ENCODE measurements at regions not wholly inside any gene's neighbourhood (a gene's known extent, or its start where the extent isn't known, plus 50 kb on each side); places are given as distances from the start of the nearest gene placed in this dataset.

DNA sequence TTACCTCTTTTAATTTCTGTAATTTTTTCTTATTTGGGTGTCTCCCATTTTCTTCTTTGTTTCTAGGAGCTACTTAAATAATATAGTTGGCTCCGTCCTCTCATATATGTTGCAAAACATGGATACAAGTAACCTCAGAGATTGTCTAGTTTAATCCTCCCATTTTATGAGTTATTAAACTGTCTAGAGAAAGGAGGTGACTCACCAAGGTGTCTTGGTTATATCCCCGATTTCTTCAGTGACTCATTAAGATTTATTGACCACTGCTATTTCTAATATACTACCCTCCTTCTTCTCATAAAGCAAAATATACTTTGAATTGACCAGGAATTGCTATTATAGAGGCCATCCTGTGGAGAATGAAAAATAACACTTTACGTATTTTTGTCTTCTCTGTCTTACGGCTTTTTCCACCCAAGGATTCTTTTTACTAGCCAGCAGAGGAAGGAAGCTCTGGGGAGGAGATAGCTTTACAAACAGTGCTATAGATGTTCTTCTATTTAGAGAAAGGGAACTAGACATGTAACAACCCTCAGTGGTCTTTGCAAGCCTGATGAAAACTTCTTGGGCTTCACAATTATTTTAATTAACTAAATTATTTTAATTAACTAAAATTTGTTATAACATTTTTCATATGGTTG, 300.4 kb upstream of the TNP1 start:
- no peak for DNase-seq (ENCODE audit: low spot score)

DNA sequence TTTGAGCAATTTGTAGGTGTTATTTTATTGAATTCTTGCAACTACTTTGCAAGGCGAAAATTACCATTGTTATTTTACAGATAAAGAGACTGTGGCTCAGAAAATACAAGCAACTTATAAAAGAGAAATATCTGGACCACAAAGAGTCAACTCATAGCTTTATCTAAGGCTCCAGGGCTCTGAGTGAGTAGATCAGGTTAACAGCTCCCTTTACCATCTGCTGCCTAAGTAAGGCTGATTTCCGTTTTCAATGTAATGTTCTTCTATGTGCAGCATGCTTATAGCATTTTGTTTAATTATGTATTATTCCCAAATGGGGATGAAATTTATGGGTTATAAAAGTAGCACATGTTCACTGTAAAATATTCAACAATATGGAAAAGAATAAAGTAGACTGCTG, 299.1 kb upstream of the TNP1 start:
- no peak for DNase-seq (ENCODE audit: low spot score)

DNA sequence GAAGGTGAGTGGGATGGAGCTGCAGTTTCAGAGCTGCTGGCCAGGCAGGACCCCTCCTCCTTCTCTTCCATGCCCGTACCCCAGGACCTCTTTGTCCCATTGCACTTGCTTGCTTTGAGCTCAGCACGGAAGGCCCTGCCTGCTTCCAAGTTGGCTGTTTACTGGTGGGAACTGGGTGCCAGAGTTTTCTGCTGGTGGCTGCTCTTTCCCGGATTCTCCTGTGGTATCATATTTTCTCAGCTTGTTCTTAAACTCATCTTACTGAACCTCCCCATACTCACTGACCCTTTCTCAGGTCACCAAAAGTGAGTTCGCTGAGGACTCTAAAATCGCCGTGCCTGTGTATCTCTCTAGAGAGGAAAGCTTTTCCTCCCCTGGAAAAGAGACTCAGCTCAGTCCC, 297.7 kb upstream of the TNP1 start:
- no peak for DNase-seq (ENCODE audit: low spot score)

DNA sequence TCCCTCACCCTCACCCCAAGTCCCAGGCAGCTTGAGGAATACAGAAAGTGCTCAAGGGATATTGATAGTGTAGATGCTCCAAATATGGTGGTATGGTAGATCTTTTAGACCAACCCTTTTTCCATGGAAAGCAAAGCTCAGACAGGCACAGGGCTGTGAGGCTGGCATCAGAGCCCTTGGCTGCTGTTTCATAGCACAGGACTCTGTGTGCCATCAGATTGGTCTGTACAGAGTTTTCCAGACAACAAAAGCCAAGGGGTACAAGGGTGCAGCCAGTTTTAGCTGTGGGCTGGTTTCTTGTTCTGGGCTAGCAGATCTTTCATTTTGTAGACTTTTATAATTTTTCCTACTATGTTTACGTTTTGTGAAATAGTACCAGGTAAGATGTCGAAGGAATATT, 296.9 kb upstream of the TNP1 start:
- no peak for DNase-seq (ENCODE audit: low spot score)

DNA sequence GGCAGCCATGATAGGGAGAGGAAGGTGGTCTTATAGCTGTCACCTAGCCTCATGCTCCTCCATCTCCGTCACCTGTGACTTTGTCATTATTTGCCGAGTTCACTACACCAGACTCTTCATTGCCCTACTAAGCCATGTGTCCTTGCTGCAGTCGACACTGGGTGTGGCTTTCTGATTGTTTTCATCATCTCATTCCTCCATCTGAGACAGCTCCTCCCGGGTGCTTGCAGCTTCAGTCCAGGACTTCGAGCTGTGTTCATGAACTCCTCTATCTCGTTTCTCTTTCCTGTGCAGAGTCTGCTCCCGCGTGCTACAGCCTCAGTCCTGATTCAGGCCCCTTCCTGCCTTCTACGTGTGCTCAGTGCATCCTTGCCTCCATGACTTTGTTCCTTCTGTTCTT, 295.1 kb upstream of the TNP1 start:
- DNase-seq (ENCODE audit: low spot score), result no peak

DNA sequence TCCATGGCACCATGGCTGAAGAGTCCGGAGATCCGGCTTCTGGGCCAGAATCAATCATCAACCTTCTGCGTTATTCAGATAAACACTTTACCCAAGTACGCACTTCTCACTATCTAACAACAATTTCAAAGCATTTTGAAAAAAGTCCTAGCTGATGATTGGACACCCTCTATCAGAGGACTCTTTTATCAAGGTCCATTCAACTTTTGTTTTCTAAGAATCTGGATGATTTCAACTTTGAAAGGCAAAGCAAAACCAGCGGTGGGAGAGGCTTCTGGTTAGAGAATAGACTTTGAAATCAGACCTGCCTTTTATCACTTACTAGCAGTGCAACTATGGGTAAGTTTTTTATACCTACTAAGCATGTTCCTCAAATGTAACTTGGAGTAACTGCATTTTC, 293.6 kb upstream of the TNP1 start:
- DNase-seq (ENCODE audit: low spot score), result no peak

DNA sequence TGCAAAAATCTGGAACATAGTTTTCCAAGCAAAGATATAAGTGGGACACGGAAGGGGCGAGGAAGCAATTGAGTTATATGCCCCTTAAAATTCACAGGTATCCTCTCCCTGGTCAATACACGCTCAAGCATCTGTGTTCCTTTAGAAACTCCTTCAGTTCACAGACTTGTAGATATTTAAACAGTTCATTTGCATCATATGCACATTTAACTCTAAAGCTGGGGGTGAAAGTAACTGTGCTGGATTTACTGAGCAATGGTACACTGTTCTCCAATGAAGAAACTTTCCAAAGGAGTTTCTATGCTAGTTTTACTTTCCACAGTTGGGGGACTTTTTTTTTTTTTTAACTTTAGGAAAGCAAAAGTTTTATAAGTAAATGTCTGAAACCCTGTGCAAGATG, 293.0 kb upstream of the TNP1 start:
- DNase-seq (ENCODE audit: low spot score), result no peak

DNA sequence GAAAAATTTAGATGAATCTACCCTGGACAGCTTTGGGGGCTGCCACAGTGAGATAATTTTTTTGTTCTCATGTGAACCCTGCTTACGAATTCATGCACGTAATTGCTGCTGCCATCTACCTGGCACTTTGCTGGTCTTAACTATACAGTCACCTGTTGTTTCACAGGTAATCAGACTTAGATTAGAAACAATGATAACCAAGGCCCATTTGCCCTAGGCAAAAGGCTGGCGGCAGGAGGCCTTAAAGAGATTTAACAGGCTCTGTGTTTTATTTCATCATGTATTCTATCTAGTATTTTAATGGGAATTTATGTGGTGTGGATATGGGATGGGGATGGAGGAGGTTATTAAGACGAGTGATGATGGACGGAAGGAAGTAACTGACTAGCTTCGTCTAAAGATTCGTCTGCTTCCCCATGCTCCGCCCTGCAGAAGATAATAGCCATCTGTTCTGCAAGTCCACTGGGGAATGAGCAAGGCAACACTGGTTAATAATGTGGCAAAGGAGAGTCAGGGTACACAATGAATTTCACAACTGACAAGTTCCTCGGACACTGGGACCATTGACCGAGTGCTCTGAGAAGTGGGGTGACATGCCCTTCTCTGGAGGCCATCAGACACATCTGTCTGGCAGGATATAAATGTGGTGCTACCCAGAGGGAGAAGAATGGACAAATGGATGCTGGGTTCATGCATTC, 291.8 kb upstream of the TNP1 start:
- no peak for DNase-seq (ENCODE audit: low spot score)

DNA sequence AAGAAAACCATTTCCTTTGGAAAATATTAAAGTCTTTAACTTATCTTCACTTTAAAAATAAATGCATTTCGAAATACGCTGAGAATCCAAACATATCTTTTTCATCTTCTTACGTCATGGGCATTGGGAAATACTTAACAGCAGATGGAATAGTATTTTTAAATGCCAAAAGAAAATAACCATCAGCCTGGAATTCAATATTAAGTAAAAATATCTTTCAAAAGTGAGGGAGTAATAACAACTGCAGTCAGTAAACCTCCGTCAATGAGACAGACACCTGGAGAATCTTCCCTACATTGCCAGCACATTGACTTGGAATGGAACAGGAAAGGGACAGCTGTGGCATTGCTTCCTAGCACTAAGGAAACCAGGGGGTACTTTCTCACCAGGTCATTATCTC, 290.4 kb upstream of the TNP1 start:
- no peak for DNase-seq (ENCODE audit: low spot score)

DNA sequence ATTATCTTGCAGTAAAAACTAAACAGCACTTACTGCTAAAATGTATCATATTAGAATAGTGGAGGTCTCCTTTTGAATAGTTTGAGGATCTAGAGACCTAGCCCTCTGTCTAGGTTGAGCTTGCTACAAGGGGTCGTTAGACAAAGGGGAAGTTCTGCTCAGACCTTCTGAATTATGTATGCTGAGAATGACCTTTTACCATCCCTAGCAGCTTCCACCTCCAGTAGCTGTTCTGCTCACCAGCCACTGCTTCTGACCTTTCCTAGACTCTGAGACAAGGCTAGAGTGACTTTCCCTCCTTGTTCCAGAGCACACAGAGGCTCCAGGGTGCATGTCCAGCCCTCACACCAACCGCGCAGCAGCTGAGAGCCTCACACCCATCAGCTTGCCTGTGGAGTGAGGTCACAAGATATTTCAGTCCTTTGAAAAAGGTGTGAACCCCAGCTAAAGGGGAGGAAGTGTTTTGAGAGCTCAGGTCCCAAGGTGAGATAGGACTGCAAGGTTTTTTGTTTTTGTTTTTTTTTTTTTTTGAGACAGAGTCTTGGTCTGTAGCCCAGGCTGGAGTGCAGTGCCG, 289.3 kb upstream of the TNP1 start:
- no peak for DNase-seq (ENCODE audit: low spot score)

DNA sequence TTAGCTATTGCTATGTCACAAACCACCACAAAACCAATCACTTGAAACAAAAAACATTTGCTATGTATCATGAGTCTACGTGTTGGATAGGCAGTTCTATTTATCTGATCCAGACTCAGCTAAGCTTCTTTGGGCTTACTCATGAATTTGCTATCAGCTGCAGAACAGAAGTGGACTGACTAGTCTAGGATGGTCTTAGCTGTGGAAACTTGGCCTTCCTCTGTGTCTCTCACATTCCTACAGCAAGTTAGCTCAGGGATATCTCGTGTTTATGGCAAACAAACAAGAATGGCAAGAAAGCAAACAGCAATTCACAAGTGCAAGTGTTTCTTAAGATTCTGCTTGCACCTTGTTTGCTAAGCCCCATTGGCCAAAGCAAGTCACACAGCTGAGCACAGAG, 288.0 kb upstream of the TNP1 start:
- no peak for DNase-seq (ENCODE audit: low spot score)

DNA sequence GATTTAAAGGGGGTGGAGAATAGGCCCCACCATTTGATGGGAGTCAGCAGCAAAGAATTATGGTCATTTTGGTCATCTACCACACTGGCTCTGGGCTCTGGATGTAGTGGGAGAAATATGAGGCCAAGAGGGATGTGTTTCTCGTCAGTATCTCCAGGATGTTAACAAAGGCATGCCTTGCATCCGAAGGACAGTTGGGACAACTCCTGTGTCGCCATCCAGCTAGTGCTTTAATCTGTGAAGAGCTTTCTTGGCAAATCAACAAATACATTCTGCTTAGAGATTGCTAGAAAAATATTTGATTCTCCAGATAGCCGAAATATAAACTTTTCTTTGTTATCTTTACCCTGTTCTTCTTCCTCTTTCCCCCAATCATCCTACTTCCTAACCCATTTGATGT, 287.1 kb upstream of the TNP1 start:
- no peak for DNase-seq (ENCODE audit: low spot score)

DNA sequence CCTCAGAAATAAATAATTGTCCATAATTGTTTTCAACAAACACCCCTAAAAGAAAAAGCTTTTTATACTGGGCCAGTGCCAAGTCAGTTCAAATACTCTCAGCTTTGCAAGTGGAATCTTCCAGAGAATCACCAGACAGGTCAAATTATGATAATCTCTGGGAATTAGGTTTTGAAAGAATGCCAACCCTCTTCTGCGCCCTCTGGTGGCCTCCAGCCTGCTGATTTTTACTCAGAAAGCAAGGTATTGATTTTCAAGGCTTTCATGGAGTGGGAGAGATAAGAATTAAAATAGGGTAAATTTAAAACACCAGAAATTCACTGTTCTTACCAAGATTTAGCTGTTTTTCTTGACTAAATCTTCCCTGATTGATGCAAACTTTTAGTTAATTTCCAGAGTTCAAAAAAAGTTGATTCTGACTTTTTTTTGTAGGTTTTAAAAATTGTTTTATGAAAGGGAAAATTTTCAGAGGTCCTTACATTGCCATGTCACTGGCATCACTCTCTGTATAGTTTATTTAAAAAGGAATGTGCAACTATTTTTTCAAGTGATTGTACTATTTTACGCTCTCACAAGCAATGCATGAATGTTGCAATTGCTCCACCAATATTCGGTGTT, 282.9 kb upstream of the TNP1 start:
- peak; percentile 22 for DNase-seq (ENCODE audit: low spot score)

DNA sequence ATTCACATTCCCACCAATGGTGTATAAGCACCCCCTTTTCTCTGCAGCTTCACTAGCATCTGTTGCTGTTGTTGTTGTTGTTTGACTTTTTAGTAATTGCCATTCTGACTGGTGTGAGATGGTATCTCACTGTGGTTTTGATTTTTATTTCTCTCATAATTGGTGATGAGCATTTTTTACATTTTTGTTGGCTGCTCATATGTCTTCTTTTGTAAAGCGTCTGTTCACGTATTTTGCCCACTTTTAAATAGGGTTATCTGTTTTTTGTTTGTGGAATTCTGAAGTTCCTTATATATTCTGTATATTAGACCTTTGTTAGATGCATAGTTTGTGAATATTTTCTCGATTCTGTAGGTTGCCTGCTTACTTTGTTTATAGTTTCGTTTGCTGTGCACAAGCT, 278.4 kb upstream of the TNP1 start:
- no peak for DNase-seq (ENCODE audit: low spot score)

DNA sequence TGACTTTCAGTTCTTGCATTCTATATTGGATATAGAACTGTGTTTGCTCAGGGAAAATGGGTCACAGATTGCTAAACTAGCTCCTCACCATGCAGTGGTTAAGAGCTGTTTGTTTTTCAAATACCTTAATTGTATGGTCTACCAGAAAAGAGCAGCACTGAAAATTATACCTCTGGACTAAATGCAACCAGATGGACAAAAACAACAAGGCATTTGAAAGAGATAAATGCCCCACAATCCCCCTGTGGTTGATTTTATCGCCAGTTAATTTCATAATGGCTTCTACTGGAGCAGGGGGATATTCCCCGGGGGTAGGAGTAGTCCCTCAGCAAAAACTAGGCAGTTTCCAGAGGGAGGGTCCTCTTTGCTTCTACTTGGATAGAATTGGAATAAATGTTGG, 267.9 kb upstream of the TNP1 start:
- DNase-seq (ENCODE audit: low spot score), result no peak

DNA sequence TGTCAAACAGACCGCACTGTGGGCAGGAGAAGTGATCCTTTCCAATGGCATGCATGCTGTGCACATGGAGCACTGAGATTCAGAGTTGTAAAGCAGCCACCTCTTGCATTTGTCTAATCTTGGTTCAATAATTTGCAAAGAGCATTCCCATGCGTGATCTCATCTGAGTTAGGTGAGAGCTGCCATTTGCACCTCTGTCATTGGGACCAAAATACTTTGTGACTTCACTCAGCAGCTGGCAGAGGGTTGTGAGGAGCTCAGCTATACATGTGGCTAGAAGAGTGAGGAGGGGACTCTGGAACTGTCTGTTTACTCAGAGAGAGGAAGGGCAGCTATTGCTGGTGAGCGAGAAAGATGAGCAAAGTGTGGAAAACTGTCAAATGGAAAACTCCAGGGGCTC, 265.1 kb upstream of the TNP1 start:
- no peak for DNase-seq (ENCODE audit: low spot score)

DNA sequence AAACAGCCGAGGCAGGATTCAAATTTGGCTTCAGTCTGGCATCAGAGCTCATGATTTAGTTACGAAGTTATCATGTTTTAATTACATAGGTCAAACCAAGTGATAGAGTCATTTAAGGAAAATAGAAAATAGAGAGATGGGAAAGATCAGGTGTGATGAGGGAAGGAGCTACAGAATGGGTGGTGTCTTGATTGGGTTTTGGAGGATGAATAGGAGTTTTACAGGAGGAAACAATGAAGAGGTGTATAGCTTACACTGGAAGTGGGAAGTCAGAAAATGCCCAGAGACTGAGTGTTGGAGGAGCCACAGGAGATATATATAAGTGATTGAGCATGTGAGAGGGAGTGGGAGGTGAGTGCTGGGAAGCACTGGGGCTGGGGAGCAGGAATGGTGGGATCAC, 264.2 kb upstream of the TNP1 start:
- DNase-seq (ENCODE audit: low spot score), result no peak

DNA sequence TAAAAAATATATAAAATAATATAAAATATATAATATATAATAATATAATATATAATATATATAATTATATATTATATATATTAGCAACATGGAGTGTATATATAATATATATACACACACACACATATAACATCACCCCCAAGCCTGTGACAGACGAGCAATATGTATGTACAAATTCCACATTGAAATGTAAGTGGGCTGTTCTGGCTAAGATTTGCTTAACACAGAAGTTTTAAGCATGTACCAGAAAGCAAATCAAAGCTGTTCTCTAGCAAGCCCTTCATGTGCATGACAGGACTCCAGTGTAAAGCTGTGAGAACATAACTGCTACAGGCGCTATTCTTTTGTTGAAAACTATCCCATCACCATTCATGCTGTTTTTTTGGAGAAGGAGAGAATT, 261.7 kb upstream of the TNP1 start:
- DNase-seq (ENCODE audit: low spot score), result no peak

DNA sequence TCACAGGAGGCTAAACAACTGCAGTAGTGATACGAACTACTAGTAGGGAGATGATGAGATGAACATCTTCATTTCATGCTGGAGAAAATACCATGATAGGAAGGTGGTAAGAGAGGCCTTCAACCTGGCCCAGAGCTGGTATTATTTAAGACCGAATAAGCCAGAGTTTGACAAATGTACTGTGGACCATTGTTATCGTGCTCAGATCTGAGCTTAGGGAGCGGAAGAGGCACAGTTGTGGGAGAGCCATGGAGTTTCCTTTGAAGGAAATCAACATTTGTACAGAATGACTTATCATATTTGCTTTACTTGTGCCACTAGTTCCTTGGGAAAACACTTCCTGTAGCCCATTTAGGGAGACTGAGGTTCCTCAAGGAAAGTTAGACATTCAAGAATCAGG, 260.6 kb upstream of the TNP1 start:
- DNase-seq (ENCODE audit: low spot score), result no peak

DNA sequence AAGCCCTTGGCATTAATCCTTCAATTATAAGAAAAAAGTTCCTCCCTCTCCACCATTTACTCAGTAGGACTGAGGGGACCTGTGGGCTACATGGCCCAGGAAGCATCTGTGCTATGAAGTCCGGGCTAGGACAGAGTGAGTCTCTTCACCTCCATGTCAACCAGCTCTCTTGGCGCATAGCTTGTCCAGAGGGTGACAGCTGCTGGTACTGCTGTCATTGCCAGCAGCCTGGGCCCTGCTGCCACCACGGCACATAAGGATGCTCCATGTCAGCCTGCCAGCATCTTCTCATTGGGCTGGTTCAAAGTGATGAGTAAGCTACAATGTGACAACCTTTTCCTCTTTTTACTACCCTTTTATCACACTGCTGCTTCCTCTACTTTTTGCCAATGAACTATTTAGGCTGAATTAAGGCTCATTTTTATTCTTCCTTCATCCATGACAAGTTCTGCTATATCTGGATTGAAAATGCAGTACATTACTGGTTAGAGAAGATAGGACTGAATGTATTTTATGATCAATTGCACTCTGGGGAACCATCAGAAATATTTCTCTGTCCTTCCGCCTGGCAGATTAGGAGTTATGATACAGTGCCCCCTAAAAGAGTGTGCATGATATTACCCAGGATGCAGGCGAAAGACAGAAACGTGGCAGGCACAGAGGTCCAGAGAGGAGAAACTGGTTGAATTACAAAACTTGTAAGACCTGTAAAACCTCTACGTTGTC, 258.9 kb upstream of the TNP1 start:
- DNase-seq (ENCODE audit: low spot score), result no peak

DNA sequence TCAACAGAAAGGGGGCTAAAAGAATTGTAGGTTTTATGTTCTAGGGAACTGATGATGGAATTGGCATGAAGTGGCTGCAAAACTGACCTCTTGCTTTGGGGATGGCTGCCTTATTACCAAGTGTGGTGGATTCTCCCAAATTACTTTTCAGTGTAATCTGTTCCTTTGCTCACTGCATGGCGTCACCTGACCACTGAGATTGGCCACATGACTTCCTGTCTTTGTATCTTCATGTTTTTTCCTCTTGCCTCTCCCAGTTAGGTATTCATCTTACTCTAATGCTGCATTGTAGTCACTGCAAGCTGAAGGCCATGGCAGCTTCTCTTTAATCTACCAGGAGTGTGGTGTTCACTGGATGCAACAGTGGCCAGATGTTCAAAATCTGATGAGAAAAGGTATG, 257.7 kb upstream of the TNP1 start:
- no peak for DNase-seq (ENCODE audit: low spot score)

DNA sequence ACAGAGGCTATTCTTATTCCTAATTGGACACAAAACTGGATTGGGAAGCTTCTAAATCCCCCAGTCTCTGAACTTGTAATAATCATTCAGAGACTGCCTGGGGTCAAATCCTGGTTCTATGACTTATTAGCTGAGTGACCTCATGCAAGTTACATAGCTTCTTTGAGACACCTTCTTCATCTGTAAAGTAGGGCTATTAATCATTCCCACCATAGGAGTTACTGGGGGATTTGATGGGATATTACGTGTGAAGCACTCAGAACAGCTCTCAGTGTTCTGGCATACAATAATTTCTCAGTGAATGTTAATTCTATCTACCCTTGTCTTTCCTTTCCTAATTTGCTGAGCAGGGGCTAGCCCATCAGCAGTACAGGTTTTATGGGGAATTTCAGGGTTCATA, 256.7 kb upstream of the TNP1 start:
- DNase-seq (ENCODE audit: low spot score), result no peak

DNA sequence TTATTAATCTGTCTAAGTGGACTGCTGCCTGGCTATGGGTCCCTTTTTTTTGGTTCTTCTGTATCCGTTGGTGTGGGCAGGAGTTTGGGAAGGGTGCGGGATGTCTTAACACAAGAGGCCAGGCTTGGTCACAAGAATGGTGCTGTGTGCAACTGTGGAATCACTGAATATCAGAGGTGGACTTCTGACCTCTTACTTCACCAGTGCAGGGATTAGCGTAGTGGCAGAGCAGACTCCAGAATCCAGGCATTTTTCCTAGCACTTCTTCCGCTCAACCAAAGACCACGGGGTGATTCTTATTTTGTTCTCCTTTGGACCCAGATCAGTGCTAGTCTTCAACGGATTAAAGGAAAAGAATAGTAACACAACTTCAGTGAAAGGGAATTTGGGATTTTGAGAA, 254.3 kb upstream of the TNP1 start:
- no peak for DNase-seq (ENCODE audit: low spot score)

Measured in iPS-NIHi11 (cell line).